ENCODE measurements at regions not wholly inside any gene's neighbourhood (a gene's known extent, or its start where the extent isn't known, plus 50 kb on each side); places are given as distances from the start of the nearest gene placed in this dataset.

- TF ChIP-seq ZNF121 (CRISPR knock-in tag; IDR thresholded peaks at IDR 0.05), result no peak
- no peak for TF ChIP-seq CTCF (IDR thresholded peaks at IDR 0.05)
- TF ChIP-seq ZBTB43 (CRISPR knock-in tag; IDR thresholded peaks at IDR 0.05), result no peak
- no peak for TF ChIP-seq CREM (CRISPR knock-in tag; IDR thresholded peaks at IDR 0.05)
- no peak for TF ChIP-seq IRF1 (CRISPR knock-in tag; IDR thresholded peaks at IDR 0.05)
- no peak for TF ChIP-seq E2F5 (CRISPR knock-in tag; IDR thresholded peaks at IDR 0.05)
- no peak for TF ChIP-seq NFYB (CRISPR knock-in tag; conservative IDR thresholded peaks at IDR 0.05; ENCODE audit: low read depth)
- no peak for TF ChIP-seq E2F1 (CRISPR knock-in tag; IDR thresholded peaks at IDR 0.05)
These were observed 339.6 kb upstream of the LRATD1 start for GRCh38 chr2:14292964-14293363.

Measured in WTC11 (cell line).